Activated CD4-positive, alpha-beta T cell treated with anti-CD3 and anti-CD28 coated beads, Interleukin-2, amount 50 U/mL, for 4 hours (primary cell): ENCODE measurements at regions not wholly inside any gene's neighbourhood (a gene's known extent, or its start where the extent isn't known, plus 50 kb on each side); places are given as distances from the start of the nearest gene placed in this dataset.

ENCODE experiments used
- DNase-seq, 2 experiments: peaks; one replicate each; pipeline ENCODE4 v3.0.0-alpha.2; 2020

GRCh38 chr20:60292001-60292520 is 333.8 kb downstream of the CDH26 start:
- no peak for DNase-seq

GRCh38 chr20:60294632-60295031 is 336.4 kb downstream of the CDH26 start:
- no peak for DNase-seq

- no peak for DNase-seq
These were observed 337.0 kb downstream of the CDH26 start for GRCh38 chr20:60295214-60295613.

GRCh38 chr20:60297649-60298048 is 339.4 kb downstream of the CDH26 start:
- DNase-seq: no peak

- no peak for DNase-seq
These were observed 340.4 kb downstream of the CDH26 start for GRCh38 chr20:60298647-60299046.

- DNase-seq: no peak
These were observed 341.7 kb downstream of the CDH26 start for GRCh38 chr20:60299951-60300350.

- DNase-seq: no peak
These were observed 342.2 kb downstream of the CDH26 start for GRCh38 chr20:60300374-60300773.

GRCh38 chr20:60302875-60303274 is 344.7 kb downstream of the CDH26 start:
- no peak for DNase-seq

- no peak for DNase-seq
These were observed 345.9 kb downstream of the CDH26 start for GRCh38 chr20:60304026-60304590.

GRCh38 chr20:60304931-60305330 is 346.7 kb downstream of the CDH26 start:
- no peak for DNase-seq

- no peak for DNase-seq
These were observed 347.9 kb downstream of the CDH26 start for GRCh38 chr20:60306105-60306504.

GRCh38 chr20:60306551-60306950 is 348.3 kb downstream of the CDH26 start:
- no peak for DNase-seq

GRCh38 chr20:60310560-60311349 is 352.5 kb downstream of the CDH26 start:
- no peak for DNase-seq

- DNase-seq: no peak
These were observed 355.0 kb downstream of the CDH26 start for GRCh38 chr20:60313191-60313590.

- DNase-seq: no peak
These were observed 355.4 kb downstream of the CDH26 start for GRCh38 chr20:60313614-60314013.

GRCh38 chr20:60314727-60315126 is 356.5 kb downstream of the CDH26 start:
- no peak for DNase-seq

GRCh38 chr20:60316476-60317158 is 358.4 kb downstream of the CDH26 start:
- DNase-seq: no peak

- DNase-seq: no peak
These were observed 359.2 kb downstream of the CDH26 start for GRCh38 chr20:60317401-60317800.

- DNase-seq: no peak
These were observed 363.4 kb downstream of the CDH26 start for GRCh38 chr20:60321601-60322000.

- DNase-seq: no peak
These were observed 368.6 kb downstream of the CDH26 start for GRCh38 chr20:60326821-60327220.

GRCh38 chr20:60327971-60328660 is 369.9 kb downstream of the CDH26 start:
- DNase-seq: no peak

GRCh38 chr20:60330461-60330860 is 372.2 kb downstream of the CDH26 start:
- DNase-seq: no peak

GRCh38 chr20:60331688-60332300 is 373.6 kb downstream of the CDH26 start:
- DNase-seq: no peak
